ENCODE measurements at regions not wholly inside any gene's neighbourhood (a gene's known extent, or its start where the extent isn't known, plus 50 kb on each side); places are given as distances from the start of the nearest gene placed in this dataset.

DNA sequence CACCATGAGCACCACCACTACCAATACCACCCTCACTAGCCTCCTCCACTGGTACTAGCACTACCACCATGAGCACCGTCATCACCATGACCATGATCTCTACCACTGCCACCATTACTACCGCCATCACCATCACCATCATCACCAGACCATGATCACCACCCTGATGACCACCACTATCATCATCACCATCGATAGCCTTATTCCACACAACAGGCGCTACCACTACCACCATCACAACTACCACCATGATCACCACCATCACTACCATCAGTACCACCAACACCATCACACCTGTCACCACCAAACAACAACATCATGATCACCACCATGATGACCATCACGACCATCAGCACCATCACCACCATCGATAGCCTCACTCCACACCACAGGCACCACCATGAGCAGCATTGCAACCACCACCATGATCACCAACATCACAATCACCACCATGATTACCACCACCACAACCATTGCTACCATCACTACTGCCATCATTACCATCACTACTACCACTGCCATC is 56.6 kb upstream of the CASZ1 start:
- no peaks in the 10 kb centered on the region for H3K4me1 Mint-ChIP-seq (ENCODE audit: low read depth)

DNA sequence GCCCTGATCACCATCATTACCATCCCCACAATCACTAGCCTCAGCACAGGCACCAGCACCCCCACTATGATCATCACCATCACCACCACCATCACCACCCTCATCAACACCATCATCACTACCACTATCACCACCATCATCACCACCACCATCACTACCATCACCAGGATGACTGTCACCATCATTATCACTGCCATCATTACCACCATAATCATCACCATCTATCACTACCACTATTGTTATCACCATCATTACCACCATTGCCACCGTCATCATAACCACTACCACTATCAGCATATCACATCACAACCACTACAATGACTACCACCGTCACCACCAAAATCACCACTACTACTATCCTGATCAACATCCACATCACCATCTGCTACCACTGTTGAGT is 57.3 kb upstream of the CASZ1 start:
- Mint-ChIP-seq H3K36me3 (ENCODE audit: low read depth) (no peaks in the 10 kb centered on the region), H3K4me3 (no peak overlapping the region), H3K9me3 (no peaks in the 10 kb centered on the region), H3K4me1 (ENCODE audit: low read depth) (no peaks in the 10 kb centered on the region), H3K27me3 (no peaks in the 10 kb centered on the region), H3K27ac (no peak overlapping the region)
- TF ChIP-seq, protein P1, sequence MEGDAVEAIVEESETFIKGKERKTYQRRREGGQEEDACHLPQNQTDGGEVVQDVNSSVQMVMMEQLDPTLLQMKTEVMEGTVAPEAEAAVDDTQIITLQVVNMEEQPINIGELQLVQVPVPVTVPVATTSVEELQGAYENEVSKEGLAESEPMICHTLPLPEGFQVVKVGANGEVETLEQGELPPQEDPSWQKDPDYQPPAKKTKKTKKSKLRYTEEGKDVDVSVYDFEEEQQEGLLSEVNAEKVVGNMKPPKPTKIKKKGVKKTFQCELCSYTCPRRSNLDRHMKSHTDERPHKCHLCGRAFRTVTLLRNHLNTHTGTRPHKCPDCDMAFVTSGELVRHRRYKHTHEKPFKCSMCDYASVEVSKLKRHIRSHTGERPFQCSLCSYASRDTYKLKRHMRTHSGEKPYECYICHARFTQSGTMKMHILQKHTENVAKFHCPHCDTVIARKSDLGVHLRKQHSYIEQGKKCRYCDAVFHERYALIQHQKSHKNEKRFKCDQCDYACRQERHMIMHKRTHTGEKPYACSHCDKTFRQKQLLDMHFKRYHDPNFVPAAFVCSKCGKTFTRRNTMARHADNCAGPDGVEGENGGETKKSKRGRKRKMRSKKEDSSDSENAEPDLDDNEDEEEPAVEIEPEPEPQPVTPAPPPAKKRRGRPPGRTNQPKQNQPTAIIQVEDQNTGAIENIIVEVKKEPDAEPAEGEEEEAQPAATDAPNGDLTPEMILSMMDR (IDR thresholded peaks at IDR 0.05): no peak
- intact Hi-C loops (cut with micrococcal nuclease): no loop called here
- CTCF ChIA-PET: no interaction called here
- DNase-seq (no peak), ATAC-seq (no peak)
- POLR2A ChIA-PET: no interaction called here

More for the DNA sequence above, 56.6 kb upstream of the CASZ1 start:
- H3K27me3 Mint-ChIP-seq: no peaks in the 10 kb centered on the region
- TF ChIP-seq, protein P1 (IDR thresholded peaks at IDR 0.05): no peak
- ATAC-seq (no peak), DNase-seq (no peak)
- no peak overlapping the region for H3K4me3 Mint-ChIP-seq
- CTCF ChIA-PET: no interaction called here
- H3K9me3 Mint-ChIP-seq: no peaks in the 10 kb centered on the region
- POLR2A ChIA-PET: no interaction called here
- H3K36me3 Mint-ChIP-seq (ENCODE audit: low read depth): no peaks in the 10 kb centered on the region
- H3K27ac Mint-ChIP-seq: no peak overlapping the region
- intact Hi-C loops (cut with micrococcal nuclease): no loop called here

- ATAC-seq (no peak), DNase-seq (no peak)
- no peaks in the 10 kb centered on the region for H3K4me1 Mint-ChIP-seq (ENCODE audit: low read depth)
- intact Hi-C loops (cut with micrococcal nuclease): no loop called here
- CTCF ChIA-PET: no interaction called here
- POLR2A ChIA-PET: no interaction called here
- H3K36me3 Mint-ChIP-seq (ENCODE audit: low read depth): no peaks in the 10 kb centered on the region
- no peaks in the 10 kb centered on the region for H3K27me3 Mint-ChIP-seq
- no peak overlapping the region for H3K27ac Mint-ChIP-seq
- TF ChIP-seq, protein P1 (IDR thresholded peaks at IDR 0.05): no peak
- no peaks in the 10 kb centered on the region for H3K9me3 Mint-ChIP-seq
- no peak overlapping the region for H3K4me3 Mint-ChIP-seq
Measured at GRCh38 chr1:10854856-10855459, 58.5 kb upstream of the CASZ1 start.

DNA sequence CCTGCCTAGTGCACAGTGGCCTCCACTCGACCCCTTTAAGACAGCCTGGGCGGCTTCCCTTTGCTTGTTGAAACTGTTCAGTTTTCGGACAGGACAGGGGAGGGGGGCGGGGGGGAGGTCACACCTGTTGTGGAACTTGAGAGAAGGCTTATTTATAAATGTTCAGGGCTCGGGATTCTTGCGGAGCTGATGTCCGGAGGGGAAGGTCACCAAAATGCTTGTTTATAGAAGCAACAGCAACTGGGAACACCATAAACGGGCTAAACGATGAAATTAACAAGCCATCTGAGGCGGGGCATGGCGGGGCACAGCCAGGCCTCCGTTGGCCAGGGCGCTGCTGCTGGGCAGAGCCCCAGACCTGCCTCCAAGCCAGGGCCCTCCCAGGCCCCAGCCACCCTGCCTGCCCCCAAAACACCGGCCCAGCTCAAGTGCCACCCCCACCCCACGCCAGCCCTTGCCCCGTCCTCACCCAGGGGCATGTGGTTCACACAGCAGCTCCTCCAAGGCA is 59.8 kb upstream of the CASZ1 start:
- no peak overlapping the region for H3K4me3 Mint-ChIP-seq
- intact Hi-C loops (cut with micrococcal nuclease): no loop called here
- peaks cover 2% of the 10 kb centered on the region for H3K27me3 Mint-ChIP-seq
- POLR2A ChIA-PET: interaction anchor here (0.6 kb wide), 1 partner anchor 30 kb away, joined by 3 read pairs; no protein-coding TSS in a partner anchor
- no peaks in the 10 kb centered on the region for H3K9me3 Mint-ChIP-seq
- CTCF ChIA-PET: no interaction called here
- TF ChIP-seq, protein P1 (IDR thresholded peaks at IDR 0.05): no peak
- DNase-seq (no peak), ATAC-seq (no peak)
- no peaks in the 10 kb centered on the region for H3K4me1 Mint-ChIP-seq (ENCODE audit: low read depth)
- no peak overlapping the region for H3K27ac Mint-ChIP-seq
- H3K36me3 Mint-ChIP-seq (ENCODE audit: low read depth): no peaks in the 10 kb centered on the region

- TF ChIP-seq, protein P1 (IDR thresholded peaks at IDR 0.05): no peak
- Mint-ChIP-seq H3K9me3 (no peaks in the 10 kb centered on the region), H3K4me3 (no peak overlapping the region), H3K36me3 (ENCODE audit: low read depth) (no peaks in the 10 kb centered on the region), H3K4me1 (ENCODE audit: low read depth) (no peaks in the 10 kb centered on the region), H3K27me3 (peaks cover 2% of the 10 kb centered on the region), H3K27ac (no peak overlapping the region)
- CTCF ChIA-PET: no interaction called here
- POLR2A ChIA-PET: no interaction called here
- DNase-seq (no peak), ATAC-seq (no peak)
- intact Hi-C loops (cut with micrococcal nuclease): no loop called here
Measured at GRCh38 chr1:10856863-10857598, 60.6 kb upstream of the CASZ1 start.
